Fibroblast of lung (primary cell): ENCODE measurements at regions not wholly inside any gene's neighbourhood (a gene's known extent, or its start where the extent isn't known, plus 50 kb on each side); places are given as distances from the start of the nearest gene placed in this dataset.

ENCODE experiments used
- EZH2 ChIP-seq: IDR thresholded peaks from 2 replicates; pipeline ENCODE4 v1.5.1; 2012; ENCODE audit warnings: low read length, control low read depth, mild to moderate bottlenecking; ENCODE audit errors: missing control alignments
- TF ChIP-seq, protein P1 (sequence below), 2 donors: IDR thresholded peaks in 1 of 2; conservative IDR thresholded peaks in 1 of 2; 1 replicate in 1 of 2; 2 replicates in 1 of 2; pipeline ENCODE4 v1.5.1; 2011 to 2012; ENCODE audit warnings: low read length in 2 of 2, control low read depth in 1 of 2, inconsistent platforms in 1 of 2, low read depth in 1 of 2, mild to moderate bottlenecking in 1 of 2

DNA sequence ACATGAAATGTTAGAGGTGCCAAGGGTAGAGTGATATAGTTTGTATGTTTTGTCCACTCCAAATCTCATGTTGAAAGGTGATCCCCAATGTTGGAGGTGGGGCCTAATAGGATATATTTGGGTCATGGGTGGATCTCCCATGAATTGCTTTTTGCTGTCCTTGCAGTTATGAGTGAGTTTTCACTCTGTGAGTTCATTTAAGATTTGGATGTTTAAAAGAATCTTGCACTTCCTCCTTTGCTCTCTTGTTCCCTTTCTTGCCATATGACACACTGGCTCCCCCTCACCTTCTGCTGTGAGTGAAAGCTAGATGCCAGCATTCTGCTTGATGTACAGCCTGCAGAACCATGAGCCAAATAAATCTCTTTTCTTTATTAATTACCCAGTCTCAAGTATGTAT, 269.2 kb downstream of the ZWINT start:
- TF ChIP-seq, protein P1, sequence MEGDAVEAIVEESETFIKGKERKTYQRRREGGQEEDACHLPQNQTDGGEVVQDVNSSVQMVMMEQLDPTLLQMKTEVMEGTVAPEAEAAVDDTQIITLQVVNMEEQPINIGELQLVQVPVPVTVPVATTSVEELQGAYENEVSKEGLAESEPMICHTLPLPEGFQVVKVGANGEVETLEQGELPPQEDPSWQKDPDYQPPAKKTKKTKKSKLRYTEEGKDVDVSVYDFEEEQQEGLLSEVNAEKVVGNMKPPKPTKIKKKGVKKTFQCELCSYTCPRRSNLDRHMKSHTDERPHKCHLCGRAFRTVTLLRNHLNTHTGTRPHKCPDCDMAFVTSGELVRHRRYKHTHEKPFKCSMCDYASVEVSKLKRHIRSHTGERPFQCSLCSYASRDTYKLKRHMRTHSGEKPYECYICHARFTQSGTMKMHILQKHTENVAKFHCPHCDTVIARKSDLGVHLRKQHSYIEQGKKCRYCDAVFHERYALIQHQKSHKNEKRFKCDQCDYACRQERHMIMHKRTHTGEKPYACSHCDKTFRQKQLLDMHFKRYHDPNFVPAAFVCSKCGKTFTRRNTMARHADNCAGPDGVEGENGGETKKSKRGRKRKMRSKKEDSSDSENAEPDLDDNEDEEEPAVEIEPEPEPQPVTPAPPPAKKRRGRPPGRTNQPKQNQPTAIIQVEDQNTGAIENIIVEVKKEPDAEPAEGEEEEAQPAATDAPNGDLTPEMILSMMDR (conservative IDR thresholded peaks at IDR 0.05 in 1 of 2, IDR thresholded peaks at IDR 0.05 in 1 of 2; ENCODE audit: low read depth in 1 of 2, low read length in 2 of 2) = no peak
- no peak for TF ChIP-seq EZH2
